ENCODE measurements at regions not wholly inside any gene's neighbourhood (a gene's known extent, or its start where the extent isn't known, plus 50 kb on each side); places are given as distances from the start of the nearest gene placed in this dataset.

DNA sequence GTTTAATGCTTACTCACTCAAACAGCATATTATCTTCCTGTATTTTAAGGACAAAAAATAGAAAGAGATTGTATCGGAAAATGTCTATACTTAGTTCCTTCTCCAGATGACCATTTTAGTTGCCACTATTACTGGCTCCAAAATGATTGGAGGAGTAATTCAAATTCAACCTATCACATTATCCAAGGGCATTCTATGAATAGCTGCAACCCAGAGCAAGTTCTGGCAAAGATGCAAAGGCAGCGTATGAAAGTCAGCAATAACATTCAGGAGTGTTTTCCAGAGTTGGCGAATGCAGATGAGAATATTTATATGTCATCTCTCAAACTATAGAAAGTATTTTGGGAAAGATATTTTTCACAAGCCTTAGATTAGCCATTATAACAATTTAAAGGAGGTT lies 389.8 kb upstream of the ADGRL2 start:
- DNase-seq, result no peak
- no peaks in the 10 kb centered on the region for H3K36me3 ChIP-seq
- no peak for ATAC-seq
- TF ChIP-seq, protein P1, sequence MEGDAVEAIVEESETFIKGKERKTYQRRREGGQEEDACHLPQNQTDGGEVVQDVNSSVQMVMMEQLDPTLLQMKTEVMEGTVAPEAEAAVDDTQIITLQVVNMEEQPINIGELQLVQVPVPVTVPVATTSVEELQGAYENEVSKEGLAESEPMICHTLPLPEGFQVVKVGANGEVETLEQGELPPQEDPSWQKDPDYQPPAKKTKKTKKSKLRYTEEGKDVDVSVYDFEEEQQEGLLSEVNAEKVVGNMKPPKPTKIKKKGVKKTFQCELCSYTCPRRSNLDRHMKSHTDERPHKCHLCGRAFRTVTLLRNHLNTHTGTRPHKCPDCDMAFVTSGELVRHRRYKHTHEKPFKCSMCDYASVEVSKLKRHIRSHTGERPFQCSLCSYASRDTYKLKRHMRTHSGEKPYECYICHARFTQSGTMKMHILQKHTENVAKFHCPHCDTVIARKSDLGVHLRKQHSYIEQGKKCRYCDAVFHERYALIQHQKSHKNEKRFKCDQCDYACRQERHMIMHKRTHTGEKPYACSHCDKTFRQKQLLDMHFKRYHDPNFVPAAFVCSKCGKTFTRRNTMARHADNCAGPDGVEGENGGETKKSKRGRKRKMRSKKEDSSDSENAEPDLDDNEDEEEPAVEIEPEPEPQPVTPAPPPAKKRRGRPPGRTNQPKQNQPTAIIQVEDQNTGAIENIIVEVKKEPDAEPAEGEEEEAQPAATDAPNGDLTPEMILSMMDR (IDR thresholded peaks at IDR 0.05), result no peak
- TF ChIP-seq POLR2A (IDR thresholded peaks at IDR 0.05), result no peak
- WGBS (ENCODE audit: insufficient coverage, low coverage, low lambda C conversion rate, missing lambda C conversion rate), result 57% methylated on average over 3 of the region's 3 CpGs
- no peaks in the 10 kb centered on the region for H3K4me1 ChIP-seq
- no peaks in the 10 kb centered on the region for H3K27me3 ChIP-seq
- intact Hi-C loops (cut with DNase I), result no loop called here
- H3K9me3 ChIP-seq, result no peaks in the 10 kb centered on the region
- no peak overlapping the region for H3K4me3 ChIP-seq
- H3K27ac ChIP-seq, result no peak overlapping the region

- ATAC-seq, result no peak
- TF ChIP-seq POLR2A (IDR thresholded peaks at IDR 0.05), result no peak
- TF ChIP-seq, protein P1 (IDR thresholded peaks at IDR 0.05), result no peak
- 56% methylated on average over 1 of the region's 1 CpG for WGBS (ENCODE audit: insufficient coverage, low coverage, low lambda C conversion rate, missing lambda C conversion rate)
- no peaks in the 10 kb centered on the region for H3K9me3 ChIP-seq
- H3K4me1 ChIP-seq, result no peaks in the 10 kb centered on the region
- intact Hi-C loops (cut with DNase I), result no loop called here
- no peak for DNase-seq
- H3K27ac ChIP-seq, result no peak overlapping the region
- H3K36me3 ChIP-seq, result no peaks in the 10 kb centered on the region
- no peaks in the 10 kb centered on the region for H3K27me3 ChIP-seq
- H3K4me3 ChIP-seq, result no peak overlapping the region
Measured at GRCh38 chr1:81410351-81410750, 390.4 kb upstream of the ADGRL2 start.

- Histone ChIP-seq H3K36me3 (no peaks in the 10 kb centered on the region), H3K27ac (no peak overlapping the region), H3K9me3 (no peaks in the 10 kb centered on the region), H3K27me3 (no peaks in the 10 kb centered on the region), H3K4me3 (no peak overlapping the region), H3K4me1 (no peaks in the 10 kb centered on the region)
- WGBS (ENCODE audit: insufficient coverage, low coverage, low lambda C conversion rate, missing lambda C conversion rate), result 52% methylated on average over 3 of the region's 3 CpGs
- no peak for DNase-seq
- no peak for ATAC-seq
- TF ChIP-seq, protein P1 (IDR thresholded peaks at IDR 0.05), result no peak
- TF ChIP-seq POLR2A (IDR thresholded peaks at IDR 0.05), result no peak
- intact Hi-C loops (cut with DNase I), result no loop called here
Measured at GRCh38 chr1:81409780-81410274, 390.9 kb upstream of the ADGRL2 start.

GRCh38 chr1:81409262-81409661 lies 391.5 kb upstream of the ADGRL2 start:
- H3K36me3 ChIP-seq, result no peaks in the 10 kb centered on the region
- intact Hi-C loops (cut with DNase I), result no loop called here
- ATAC-seq, result no peak
- no peak overlapping the region for H3K27ac ChIP-seq
- DNase-seq, result no peak
- no peaks in the 10 kb centered on the region for H3K27me3 ChIP-seq
- H3K4me1 ChIP-seq, result no peaks in the 10 kb centered on the region
- H3K9me3 ChIP-seq, result no peaks in the 10 kb centered on the region
- H3K4me3 ChIP-seq, result no peak overlapping the region
- TF ChIP-seq POLR2A (IDR thresholded peaks at IDR 0.05), result no peak
- TF ChIP-seq, protein P1 (IDR thresholded peaks at IDR 0.05), result no peak

GRCh38 chr1:81408419-81408818 lies 392.3 kb upstream of the ADGRL2 start:
- TF ChIP-seq, protein P1 (IDR thresholded peaks at IDR 0.05), result no peak
- TF ChIP-seq POLR2A (IDR thresholded peaks at IDR 0.05), result no peak
- DNase-seq, result no peak
- Histone ChIP-seq H3K4me3 (no peak overlapping the region), H3K27me3 (no peaks in the 10 kb centered on the region), H3K27ac (no peak overlapping the region), H3K36me3 (no peaks in the 10 kb centered on the region), H3K9me3 (no peaks in the 10 kb centered on the region), H3K4me1 (no peaks in the 10 kb centered on the region)
- ATAC-seq, result no peak
- 68% methylated on average over 6 of the region's 6 CpGs for WGBS (ENCODE audit: insufficient coverage, low coverage, low lambda C conversion rate, missing lambda C conversion rate)
- intact Hi-C loops (cut with DNase I), result no loop called here

All from right lobe of liver (tissue), 6 donors.